Activated T-cell treated with anti-CD3 and anti-CD28 coated beads, Interleukin-2, amount 50 U/mL, for 24 hours (primary cell): ENCODE measurements at regions not wholly inside any gene's neighbourhood (a gene's known extent, or its start where the extent isn't known, plus 50 kb on each side); places are given as distances from the start of the nearest gene placed in this dataset.

ENCODE experiments used
- DNase-seq: peaks from one replicate; pipeline ENCODE4 v3.0.0-alpha.2; 2020
- H3K27ac Mint-ChIP-seq: 2 replicates; pipeline ENCODE4 v1.8.0; 2020; ENCODE audit warnings: mild to moderate bottlenecking, mixed read lengths
- H3K27me3 Mint-ChIP-seq: 2 replicates; pipeline ENCODE4 v1.8.0; 2020; ENCODE audit warnings: mixed read lengths
- H3K36me3 Mint-ChIP-seq: 2 replicates; pipeline ENCODE4 v1.8.0; 2020; ENCODE audit warnings: low read depth, mixed read lengths
- H3K4me1 Mint-ChIP-seq: 2 replicates; pipeline ENCODE4 v1.8.0; 2020; ENCODE audit warnings: low read depth, mixed read lengths
- H3K4me3 Mint-ChIP-seq: 2 replicates; pipeline ENCODE4 v1.8.0; 2020; ENCODE audit warnings: mild to moderate bottlenecking, moderate library complexity, mixed read lengths
- H3K9me3 Mint-ChIP-seq: 2 replicates; pipeline ENCODE4 v1.8.0; 2020; ENCODE audit warnings: mixed read lengths

DNA sequence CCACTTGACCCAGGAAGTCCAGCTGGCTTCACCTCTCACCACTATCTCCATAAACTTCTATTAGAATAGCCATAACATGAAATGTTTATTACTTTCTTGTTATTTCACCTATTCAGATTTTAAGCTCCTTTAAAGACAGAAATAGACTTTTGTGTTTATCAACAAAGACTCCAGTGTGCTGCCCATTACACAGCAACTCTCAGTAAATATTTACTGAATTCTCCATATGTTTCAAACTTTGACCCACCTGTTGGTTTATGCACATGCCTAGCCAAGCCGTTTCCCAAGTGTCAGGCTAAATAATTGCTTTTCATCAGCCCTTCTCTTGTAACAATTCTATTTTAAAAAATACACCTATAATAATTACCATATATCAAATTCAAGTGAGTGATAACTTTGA, 242.9 kb upstream of the NEIL3 start:
- H3K27ac Mint-ChIP-seq, result no peak overlapping the region
- no peaks in the 10 kb centered on the region for H3K27me3 Mint-ChIP-seq
- DNase-seq, result no peak
- H3K36me3 Mint-ChIP-seq, result no peaks in the 10 kb centered on the region
- H3K4me3 Mint-ChIP-seq, result no peak overlapping the region
- no peaks in the 10 kb centered on the region for H3K9me3 Mint-ChIP-seq
- no peaks in the 10 kb centered on the region for H3K4me1 Mint-ChIP-seq

DNA sequence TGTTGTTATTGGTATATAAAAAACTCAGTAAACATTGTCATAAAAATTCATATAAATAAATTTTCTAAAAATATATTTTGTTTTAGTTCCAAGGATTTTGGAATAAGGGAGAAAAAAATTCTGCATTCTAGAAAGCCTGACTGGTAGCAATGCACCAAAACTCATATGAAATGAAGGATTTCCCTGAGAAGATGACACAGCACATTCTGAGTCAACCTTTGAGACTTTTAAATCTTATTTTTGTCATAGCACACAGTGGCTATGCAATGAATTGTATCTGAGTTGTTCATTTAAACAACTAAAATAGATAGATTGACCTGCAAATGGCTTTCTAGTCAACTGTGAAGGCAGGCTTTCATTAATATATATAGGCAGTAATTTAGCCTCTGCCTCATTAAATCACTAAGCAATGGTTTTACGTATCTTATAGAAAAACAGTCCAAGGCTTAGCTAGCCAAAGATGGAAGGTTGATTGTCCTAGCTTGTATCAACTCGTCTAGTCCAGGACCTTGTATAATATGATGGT, 239.1 kb upstream of the NEIL3 start:
- H3K27me3 Mint-ChIP-seq, result no peaks in the 10 kb centered on the region

DNA sequence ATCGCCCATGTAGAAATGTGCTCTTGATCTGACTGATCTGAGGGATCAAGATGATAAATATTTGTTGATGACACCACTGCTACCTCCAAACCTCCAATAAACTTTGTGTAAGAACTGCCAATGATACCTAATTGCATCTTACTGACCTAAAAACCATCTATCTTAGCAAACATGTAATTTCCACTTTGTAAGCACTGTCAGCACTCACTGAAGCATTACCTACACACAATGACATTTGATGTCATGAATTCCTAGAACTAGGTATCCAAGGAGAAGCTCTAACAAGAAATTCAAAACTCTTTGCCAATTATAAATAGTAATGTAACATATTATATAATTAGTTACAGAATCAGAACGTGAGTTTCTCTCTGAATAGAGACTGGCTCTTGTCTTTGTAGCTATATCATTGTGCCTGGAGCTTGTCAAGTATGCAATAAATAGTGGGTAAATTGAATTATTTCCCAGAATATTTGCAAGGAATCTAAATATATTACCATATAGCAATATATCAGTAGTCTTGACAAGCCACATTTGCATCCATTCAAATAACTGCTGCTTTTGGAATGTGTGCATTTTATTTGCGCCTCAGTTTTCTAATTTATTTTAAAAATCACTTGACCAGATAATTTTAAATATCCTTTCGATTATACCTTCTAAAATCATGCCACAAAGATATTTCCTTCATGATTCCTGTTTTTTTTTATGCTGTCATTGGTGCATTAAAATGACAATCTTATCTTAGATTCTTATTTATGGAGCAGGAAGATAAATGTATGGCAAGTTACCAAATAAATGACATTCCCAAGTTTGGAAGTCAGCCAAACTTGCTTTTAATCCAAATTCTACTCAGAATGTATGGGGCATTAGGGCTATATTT, 232.3 kb upstream of the NEIL3 start:
- Mint-ChIP-seq H3K36me3 (no peaks in the 10 kb centered on the region), H3K27me3 (no peaks in the 10 kb centered on the region), H3K9me3 (no peaks in the 10 kb centered on the region), H3K27ac (no peak overlapping the region), H3K4me1 (no peaks in the 10 kb centered on the region), H3K4me3 (no peak overlapping the region)
- DNase-seq, result no peak

More for the DNA sequence above, 239.1 kb upstream of the NEIL3 start:
- DNase-seq, result no peak
- Mint-ChIP-seq H3K36me3 (no peaks in the 10 kb centered on the region), H3K27ac (no peak overlapping the region), H3K4me3 (no peak overlapping the region), H3K4me1 (no peaks in the 10 kb centered on the region), H3K9me3 (no peaks in the 10 kb centered on the region)

DNA sequence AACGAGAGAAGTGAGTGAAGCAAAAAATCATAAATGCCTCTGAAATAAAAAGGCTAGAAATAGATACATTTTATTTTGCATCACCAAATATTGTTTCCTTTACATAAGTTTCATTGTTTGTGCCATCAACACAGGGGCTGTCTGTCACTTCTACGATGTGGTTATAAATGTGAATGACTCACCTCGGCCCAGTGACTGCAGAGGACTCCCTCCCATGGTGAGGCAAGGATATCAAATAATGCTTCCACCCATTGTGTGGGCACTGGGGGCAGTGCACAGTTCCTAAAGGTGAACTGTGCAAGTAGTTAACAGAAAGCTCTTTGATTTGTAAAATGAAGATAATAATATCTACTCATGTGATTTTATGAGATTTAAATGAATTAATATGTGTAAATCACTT, 230.3 kb upstream of the NEIL3 start:
- Mint-ChIP-seq H3K27me3 (no peaks in the 10 kb centered on the region), H3K36me3 (no peaks in the 10 kb centered on the region), H3K4me3 (no peak overlapping the region), H3K27ac (no peak overlapping the region), H3K9me3 (no peaks in the 10 kb centered on the region), H3K4me1 (no peaks in the 10 kb centered on the region)
- DNase-seq, result no peak

DNA sequence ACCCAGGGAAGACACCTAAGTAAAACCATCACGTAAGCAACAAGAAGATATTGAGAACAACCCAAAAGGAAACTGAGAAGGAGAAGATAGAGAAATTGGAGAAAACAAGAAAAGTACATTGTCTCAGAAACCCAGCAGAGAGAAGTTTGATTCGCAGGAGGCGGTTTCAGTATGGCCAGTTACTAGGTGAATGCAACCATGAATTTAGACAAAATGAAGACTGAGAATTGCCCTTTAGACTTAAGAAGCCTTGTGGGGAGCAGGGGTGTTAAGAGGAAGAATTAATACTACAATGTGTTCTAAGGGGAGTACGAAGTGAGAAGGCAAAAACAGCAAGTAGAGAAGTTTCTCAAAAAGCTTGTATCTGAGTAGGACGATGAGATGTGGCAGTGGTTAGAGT, 229.3 kb upstream of the NEIL3 start:
- no peak overlapping the region for H3K27ac Mint-ChIP-seq
- H3K27me3 Mint-ChIP-seq, result no peaks in the 10 kb centered on the region
- no peak overlapping the region for H3K4me3 Mint-ChIP-seq
- no peaks in the 10 kb centered on the region for H3K9me3 Mint-ChIP-seq
- no peak for DNase-seq
- H3K4me1 Mint-ChIP-seq, result no peaks in the 10 kb centered on the region
- no peaks in the 10 kb centered on the region for H3K36me3 Mint-ChIP-seq

DNA sequence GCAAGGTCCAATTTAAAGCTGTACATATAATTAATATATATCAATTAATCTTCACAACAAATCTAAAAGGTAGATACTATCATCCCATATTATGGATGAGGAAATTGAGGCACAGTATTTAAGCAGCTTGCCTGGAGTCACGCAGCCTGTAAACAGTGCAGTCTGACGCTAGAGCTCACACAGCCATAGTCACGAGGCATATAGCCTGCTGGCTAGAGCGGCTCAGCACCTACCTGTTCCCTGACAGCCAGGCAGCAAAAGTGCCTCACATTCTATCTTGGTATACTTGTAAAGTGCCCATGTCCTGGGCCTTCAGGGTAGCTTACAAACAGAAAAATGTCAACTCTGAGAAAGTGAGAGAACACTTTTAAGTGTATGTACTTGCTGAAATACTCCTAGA, 222.6 kb upstream of the NEIL3 start:
- Mint-ChIP-seq H3K4me1 (no peaks in the 10 kb centered on the region), H3K9me3 (no peaks in the 10 kb centered on the region), H3K27me3 (no peaks in the 10 kb centered on the region), H3K27ac (no peak overlapping the region), H3K36me3 (no peaks in the 10 kb centered on the region), H3K4me3 (no peak overlapping the region)
- no peak for DNase-seq

DNA sequence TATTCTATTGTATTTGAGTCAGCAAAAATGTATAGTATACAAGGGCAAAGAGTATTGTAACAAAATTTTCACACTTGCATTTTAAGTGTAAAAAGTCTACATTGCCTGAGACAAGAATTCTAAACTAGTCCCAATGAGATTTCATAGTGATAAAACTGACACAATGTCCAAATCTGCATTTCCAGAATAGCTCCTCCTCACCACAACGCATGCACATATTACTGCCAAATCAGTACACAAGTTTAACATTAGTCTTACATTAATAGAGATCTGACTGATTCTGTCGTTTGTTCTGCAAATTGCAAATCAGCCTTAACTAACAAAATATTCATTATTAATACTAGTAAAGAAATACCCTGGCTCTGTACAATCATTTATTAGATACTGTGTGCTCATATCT, 222.2 kb upstream of the NEIL3 start:
- DNase-seq, result no peak
- Mint-ChIP-seq H3K9me3 (no peaks in the 10 kb centered on the region), H3K36me3 (no peaks in the 10 kb centered on the region), H3K27ac (no peak overlapping the region), H3K4me3 (no peak overlapping the region), H3K4me1 (no peaks in the 10 kb centered on the region), H3K27me3 (no peaks in the 10 kb centered on the region)

DNA sequence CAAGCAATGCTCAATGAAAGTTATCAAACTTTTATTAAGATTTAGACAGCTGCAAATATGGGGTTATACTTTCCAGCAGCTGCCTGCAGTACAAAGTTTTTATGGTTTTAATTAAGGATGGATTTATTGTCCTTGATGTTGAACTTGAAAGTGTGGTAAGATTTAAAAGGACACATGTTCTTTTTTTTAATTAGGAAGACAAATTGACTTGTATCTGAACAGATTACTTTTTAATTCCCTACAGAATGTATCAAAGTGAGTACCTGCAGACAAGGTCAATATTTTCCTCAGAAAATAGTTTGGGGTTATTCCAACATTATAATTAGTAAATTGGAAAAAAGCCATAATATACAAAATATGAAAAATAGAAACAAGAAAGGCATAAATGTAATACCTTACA, 218.2 kb upstream of the NEIL3 start:
- DNase-seq, result no peak
- Mint-ChIP-seq H3K27ac (no peak overlapping the region), H3K4me3 (no peak overlapping the region), H3K36me3 (no peaks in the 10 kb centered on the region), H3K27me3 (no peaks in the 10 kb centered on the region), H3K4me1 (no peaks in the 10 kb centered on the region), H3K9me3 (no peaks in the 10 kb centered on the region)

DNA sequence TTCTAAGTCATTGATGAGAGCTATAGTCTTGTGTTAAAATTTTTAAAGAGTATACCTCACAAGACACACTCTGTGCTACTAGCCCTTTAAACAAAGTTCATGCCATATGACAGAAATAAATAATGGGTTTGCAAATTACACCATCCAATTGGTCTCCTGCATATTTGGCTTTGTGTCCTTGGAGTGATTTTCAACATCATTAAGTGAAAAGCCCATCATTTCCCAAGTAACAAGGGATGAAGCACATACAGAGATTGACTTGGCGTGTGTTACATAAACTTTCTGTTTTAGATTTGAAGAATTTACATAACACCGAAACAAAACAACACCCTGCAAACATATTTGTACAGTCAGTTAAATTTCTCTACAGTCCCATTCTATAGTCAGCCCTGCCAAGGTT, 216.9 kb upstream of the NEIL3 start:
- Mint-ChIP-seq H3K9me3 (no peaks in the 10 kb centered on the region), H3K4me3 (no peak overlapping the region), H3K4me1 (no peaks in the 10 kb centered on the region), H3K27me3 (no peaks in the 10 kb centered on the region), H3K27ac (no peak overlapping the region), H3K36me3 (no peaks in the 10 kb centered on the region)
- no peak for DNase-seq

DNA sequence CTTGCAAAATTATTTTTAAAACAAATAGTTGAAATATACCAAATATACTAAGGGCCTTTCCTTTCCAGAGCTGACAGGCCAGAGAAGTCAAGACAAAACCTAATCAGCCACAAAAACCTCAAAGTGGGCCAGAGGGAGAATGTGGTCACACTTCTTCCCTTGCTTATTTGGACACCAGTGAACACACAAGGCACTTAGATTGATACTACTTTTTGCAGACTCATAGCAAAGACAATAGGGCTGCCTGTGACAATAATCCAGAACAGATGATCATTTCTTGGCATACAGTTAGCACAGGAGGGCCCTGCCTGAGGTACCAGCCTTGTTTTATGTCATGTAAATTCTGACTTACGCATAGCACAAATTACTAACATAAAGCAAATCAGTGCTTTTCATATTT, 215.7 kb upstream of the NEIL3 start:
- no peak for DNase-seq
- no peaks in the 10 kb centered on the region for H3K4me1 Mint-ChIP-seq
- H3K27me3 Mint-ChIP-seq, result no peaks in the 10 kb centered on the region
- no peaks in the 10 kb centered on the region for H3K9me3 Mint-ChIP-seq
- no peaks in the 10 kb centered on the region for H3K36me3 Mint-ChIP-seq
- no peak overlapping the region for H3K27ac Mint-ChIP-seq
- H3K4me3 Mint-ChIP-seq, result no peak overlapping the region

DNA sequence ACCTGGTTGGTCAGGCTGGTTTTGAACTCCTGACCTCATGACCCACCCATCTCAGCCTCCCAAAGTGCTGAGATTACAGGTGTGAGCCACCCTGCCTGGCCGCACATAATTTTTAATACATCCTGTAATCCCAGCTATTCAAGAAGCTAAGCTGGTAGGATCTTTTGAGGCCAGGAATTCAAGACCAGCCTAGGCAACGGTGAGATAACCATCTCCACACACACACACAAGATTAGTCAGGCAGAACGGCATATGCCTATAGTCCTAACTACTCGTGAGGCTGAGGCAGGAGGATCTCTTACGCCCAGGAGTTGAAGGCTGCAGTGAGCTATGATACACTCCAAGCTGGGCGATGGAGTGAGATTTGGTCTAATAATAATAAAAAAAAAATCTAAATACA, 212.4 kb upstream of the NEIL3 start:
- H3K27ac Mint-ChIP-seq, result no peak overlapping the region
- no peaks in the 10 kb centered on the region for H3K4me1 Mint-ChIP-seq
- no peaks in the 10 kb centered on the region for H3K9me3 Mint-ChIP-seq
- H3K4me3 Mint-ChIP-seq, result no peak overlapping the region
- DNase-seq, result no peak
- no peaks in the 10 kb centered on the region for H3K27me3 Mint-ChIP-seq
- H3K36me3 Mint-ChIP-seq, result no peaks in the 10 kb centered on the region

DNA sequence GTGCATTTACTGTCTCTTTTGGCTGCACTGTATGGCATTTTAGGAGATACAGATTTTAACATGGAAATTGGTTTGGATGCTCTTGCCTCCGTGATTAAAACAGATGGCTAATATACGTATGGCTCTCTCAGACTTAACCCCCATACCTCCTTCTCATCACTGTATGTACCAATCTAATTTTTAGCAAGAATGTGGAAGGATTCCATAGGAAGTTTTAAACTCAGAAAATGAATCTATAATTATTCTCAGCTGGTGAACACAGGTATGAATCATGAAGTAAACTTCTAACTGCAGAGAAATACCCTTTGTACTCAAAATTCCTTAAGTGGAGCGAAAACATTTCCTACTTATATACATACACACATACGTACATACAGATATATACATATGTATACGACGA, 210.5 kb upstream of the NEIL3 start:
- H3K27me3 Mint-ChIP-seq, result no peaks in the 10 kb centered on the region
- no peaks in the 10 kb centered on the region for H3K36me3 Mint-ChIP-seq

DNA sequence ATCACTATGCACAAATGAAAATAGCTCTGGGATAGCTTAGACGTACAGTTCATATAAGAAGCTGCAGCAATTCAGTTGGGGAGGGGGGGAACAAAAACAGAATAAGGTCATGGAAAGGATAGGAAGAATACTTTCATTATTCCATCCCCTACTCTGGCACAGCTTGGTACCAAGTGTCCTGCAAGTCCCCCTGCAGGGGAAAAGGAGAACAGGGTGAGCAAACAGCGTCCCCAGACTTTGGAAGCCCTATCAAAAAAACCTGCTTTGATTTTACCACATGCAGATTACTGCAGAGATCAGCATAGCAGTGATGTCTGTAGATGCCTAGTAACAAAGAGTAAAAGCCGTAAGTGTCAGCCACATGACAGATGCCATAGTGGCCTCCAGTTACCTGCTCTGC, 209.4 kb upstream of the NEIL3 start:
- Mint-ChIP-seq H3K9me3 (no peaks in the 10 kb centered on the region), H3K4me1 (no peaks in the 10 kb centered on the region), H3K36me3 (no peaks in the 10 kb centered on the region), H3K27ac (no peak overlapping the region), H3K4me3 (no peak overlapping the region), H3K27me3 (no peaks in the 10 kb centered on the region)
- no peak for DNase-seq

More for the DNA sequence above, 210.5 kb upstream of the NEIL3 start:
- no peak overlapping the region for H3K4me3 Mint-ChIP-seq
- no peak for DNase-seq
- no peaks in the 10 kb centered on the region for H3K9me3 Mint-ChIP-seq
- no peaks in the 10 kb centered on the region for H3K4me1 Mint-ChIP-seq
- H3K27ac Mint-ChIP-seq, result no peak overlapping the region

DNA sequence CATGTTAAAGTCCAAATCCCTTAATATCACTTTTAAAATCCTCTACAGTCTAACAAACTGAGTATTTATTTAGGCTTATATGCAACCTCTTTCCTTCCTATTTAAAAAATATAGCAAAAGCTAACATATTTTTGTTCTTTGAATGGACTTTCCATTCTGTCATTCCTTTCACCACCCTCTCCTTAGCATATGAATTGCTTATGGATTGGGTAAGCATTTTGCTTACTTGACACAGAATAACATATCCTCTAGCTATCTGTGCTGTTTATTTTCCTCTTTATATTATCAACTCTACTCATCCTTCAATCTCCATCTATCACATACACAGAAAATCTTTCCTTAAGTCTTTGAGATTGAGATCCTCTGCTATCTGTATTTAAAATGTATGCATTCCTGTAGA, 206.1 kb upstream of the NEIL3 start:
- H3K36me3 Mint-ChIP-seq, result no peaks in the 10 kb centered on the region
- H3K4me3 Mint-ChIP-seq, result no peak overlapping the region
- DNase-seq, result no peak
- H3K27me3 Mint-ChIP-seq, result no peaks in the 10 kb centered on the region
- H3K4me1 Mint-ChIP-seq, result no peaks in the 10 kb centered on the region
- no peaks in the 10 kb centered on the region for H3K9me3 Mint-ChIP-seq
- H3K27ac Mint-ChIP-seq, result no peak overlapping the region

DNA sequence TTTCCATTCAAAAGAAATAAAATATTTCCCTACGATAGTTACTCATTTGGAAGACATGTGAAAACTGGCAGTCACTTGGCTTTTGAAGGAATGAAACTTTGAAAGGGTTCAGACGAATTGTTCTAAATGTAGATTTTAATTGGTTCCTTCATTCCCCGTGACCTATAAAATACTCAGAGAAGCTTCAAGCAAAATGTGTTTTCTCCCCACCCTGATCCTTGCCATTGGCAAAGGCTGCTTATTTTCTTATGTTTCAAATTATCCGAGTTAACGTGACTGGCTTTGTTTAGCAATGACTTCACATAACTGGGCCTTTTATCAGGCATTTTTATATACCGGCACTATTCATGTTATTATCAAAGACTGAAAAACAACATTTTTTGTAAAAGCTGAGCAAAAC, 204.1 kb upstream of the NEIL3 start:
- Mint-ChIP-seq H3K4me3 (no peak overlapping the region), H3K9me3 (no peaks in the 10 kb centered on the region)
- no peak for DNase-seq

More for the DNA sequence above, 204.1 kb upstream of the NEIL3 start:
- H3K4me1 Mint-ChIP-seq, result no peaks in the 10 kb centered on the region
- no peaks in the 10 kb centered on the region for H3K27me3 Mint-ChIP-seq
- no peaks in the 10 kb centered on the region for H3K36me3 Mint-ChIP-seq
- H3K27ac Mint-ChIP-seq, result no peak overlapping the region
